NB4 (cell line): ENCODE measurements at regions not wholly inside any gene's neighbourhood (a gene's known extent, or its start where the extent isn't known, plus 50 kb on each side); places are given as distances from the start of the nearest gene placed in this dataset.

Source experiments
- CTCF ChIP-seq: IDR thresholded peaks from one replicate; pipeline ENCODE4 v1.5.1; 2012; ENCODE audit warnings: low read depth, low read length
- MYC ChIP-seq: IDR thresholded peaks from 2 replicates; pipeline ENCODE4 v1.6.1; 2011; ENCODE audit warnings: low read depth, low read length
- POLR2A ChIP-seq: IDR thresholded peaks from 2 replicates; pipeline ENCODE4 v1.6.1; 2011; ENCODE audit warnings: mild to moderate bottlenecking; ENCODE audit not compliant: insufficient read length; ENCODE audit errors: extremely low read depth
- TF ChIP-seq, protein P1 (sequence below): IDR thresholded peaks from 2 replicates; pipeline ENCODE4 v1.6.1; 2011; ENCODE audit warnings: low read depth, low read length

DNA sequence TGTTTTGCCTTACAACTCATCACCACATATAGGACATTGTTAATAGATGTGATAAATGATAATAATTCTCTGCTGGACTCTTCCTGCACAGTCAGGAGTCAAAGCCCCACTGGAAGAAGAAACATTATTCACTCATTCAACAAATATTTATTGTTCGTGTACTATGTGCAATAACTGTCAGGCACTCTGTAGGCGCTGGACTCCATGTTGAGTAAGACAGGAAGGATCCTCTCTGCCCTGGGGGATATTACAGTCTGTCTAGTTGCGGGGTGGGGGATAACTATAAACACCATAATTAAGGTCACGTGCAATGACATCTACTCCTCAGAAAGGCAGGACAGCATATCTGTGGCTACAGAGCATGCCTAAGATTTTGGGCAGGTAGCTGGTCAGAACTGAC is 281.1 kb downstream of the FAT3 start:
- no peak for TF ChIP-seq CTCF
- no peak for TF ChIP-seq POLR2A
- TF ChIP-seq MYC, result no peak
- TF ChIP-seq, protein P1, sequence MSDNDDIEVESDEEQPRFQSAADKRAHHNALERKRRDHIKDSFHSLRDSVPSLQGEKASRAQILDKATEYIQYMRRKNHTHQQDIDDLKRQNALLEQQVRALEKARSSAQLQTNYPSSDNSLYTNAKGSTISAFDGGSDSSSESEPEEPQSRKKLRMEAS, result no peak
